Superior temporal gyrus (tissue), 1 donor: ENCODE measurements at regions not wholly inside any gene's neighbourhood (a gene's known extent, or its start where the extent isn't known, plus 50 kb on each side); places are given as distances from the start of the nearest gene placed in this dataset.
"Not testable (repeated sequence)": the region's sequence is repeated elsewhere in the genome, so short reads cannot be mapped to it uniquely, and the experiment has no call there.

ENCODE experiments used
- DNase-seq: peaks from one replicate; pipeline ENCODE4 v3.0.0-alpha.2; 2016; ENCODE audit errors: extremely low spot score

- no peak for DNase-seq
These were observed 52.2 kb upstream of the MKI67 start for GRCh38 chr10:128178302-128178958.

GRCh38 chr10:128180843-128181242, 54.6 kb upstream of the MKI67 start:
- no peak for DNase-seq

- no peak for DNase-seq
These were observed 59.4 kb upstream of the MKI67 start for GRCh38 chr10:128185627-128186026.

- no peak for DNase-seq
These were observed 61.0 kb upstream of the MKI67 start for GRCh38 chr10:128186959-128187787.

- no peak for DNase-seq
These were observed 61.6 kb upstream of the MKI67 start for GRCh38 chr10:128187788-128188185.

- no peak for DNase-seq
These were observed 63.0 kb upstream of the MKI67 start for GRCh38 chr10:128189176-128189575.

- DNase-seq: no peak
These were observed 65.6 kb upstream of the MKI67 start for GRCh38 chr10:128191847-128192246.

- DNase-seq: not testable (repeated sequence)
These were observed 75.6 kb upstream of the MKI67 start for GRCh38 chr10:128201826-128202225.

GRCh38 chr10:128203028-128203427, 76.8 kb upstream of the MKI67 start:
- no peak for DNase-seq

GRCh38 chr10:128205591-128205990, 79.4 kb upstream of the MKI67 start:
- DNase-seq: not testable (repeated sequence)

- DNase-seq: no peak
These were observed 80.5 kb upstream of the MKI67 start for GRCh38 chr10:128206676-128207075.

- no peak for DNase-seq
These were observed 83.6 kb upstream of the MKI67 start for GRCh38 chr10:128209862-128210214.

- no peak for DNase-seq
These were observed 84.2 kb upstream of the MKI67 start for GRCh38 chr10:128210215-128211063.

- DNase-seq: no peak
These were observed 84.9 kb upstream of the MKI67 start for GRCh38 chr10:128211064-128211504.

- peak; percentile 87 for DNase-seq
These were observed 85.9 kb upstream of the MKI67 start for GRCh38 chr10:128211953-128212727.

- no peak for DNase-seq
These were observed 86.9 kb upstream of the MKI67 start for GRCh38 chr10:128213156-128213555.

- DNase-seq: no peak
These were observed 89.5 kb upstream of the MKI67 start for GRCh38 chr10:128215733-128216132.

- no peak for DNase-seq
These were observed 90.9 kb upstream of the MKI67 start for GRCh38 chr10:128217136-128217535.

GRCh38 chr10:128218161-128218560, 91.9 kb upstream of the MKI67 start:
- DNase-seq: no peak

- DNase-seq: no peak
These were observed 93.1 kb upstream of the MKI67 start for GRCh38 chr10:128219295-128219694.

- DNase-seq: no peak
These were observed 93.8 kb upstream of the MKI67 start for GRCh38 chr10:128220021-128220420.

GRCh38 chr10:128221117-128221516, 94.9 kb upstream of the MKI67 start:
- no peak for DNase-seq
